LNCAP (cell line): ENCODE measurements at regions not wholly inside any gene's neighbourhood (a gene's known extent, or its start where the extent isn't known, plus 50 kb on each side); places are given as distances from the start of the nearest gene placed in this dataset.

Source experiments
- CTCF ChIP-seq: fragments of 450-650 bp; IDR thresholded peaks from 2 replicates; pipeline ENCODE4 v1.5.1; 2017; ENCODE audit warnings: mild to moderate bottlenecking

- peak; percentile 36; the same call in 1 of the 2 replicates for TF ChIP-seq CTCF
These were observed 50.8 kb upstream of the SLC36A4 start for GRCh38 chr11:93248602-93249001.

- no peak for TF ChIP-seq CTCF
These were observed 51.8 kb upstream of the SLC36A4 start for GRCh38 chr11:93249459-93250220.

- no peak for TF ChIP-seq CTCF
These were observed 52.5 kb upstream of the SLC36A4 start for GRCh38 chr11:93250326-93250725.

- no peak for TF ChIP-seq CTCF
These were observed 54.1 kb upstream of the SLC36A4 start for GRCh38 chr11:93251922-93252321.

- no peak for TF ChIP-seq CTCF
These were observed 55.3 kb upstream of the SLC36A4 start for GRCh38 chr11:93253111-93253510.

GRCh38 chr11:93256623-93257022 is 58.8 kb upstream of the SLC36A4 start:
- no peak for TF ChIP-seq CTCF

GRCh38 chr11:93267383-93267782 is 63.2 kb upstream of the DEUP1 start:
- TF ChIP-seq CTCF, result no peak
